ENCODE measurements at regions not wholly inside any gene's neighbourhood (a gene's known extent, or its start where the extent isn't known, plus 50 kb on each side); places are given as distances from the start of the nearest gene placed in this dataset.

GRCh38 chr9:81459591-81459990 lies 229.8 kb downstream of the TLE1 start:
- intact Hi-C loops (cut with micrococcal nuclease; ENCODE audit: unreplicated experiment): no loop called here
- Histone ChIP-seq H3K4me2 (ENCODE audit: control insufficient read depth, insufficient read depth) (no peak overlapping the region), H3K9ac (ENCODE audit: control insufficient read depth, insufficient read depth, low read length) (no peak overlapping the region), H3K79me2 (ENCODE audit: control insufficient read depth, insufficient read depth, low read length) (no peaks in the 10 kb centered on the region), H3K4me3 (no peak overlapping the region), H3K36me3 (ENCODE audit: control insufficient read depth in 2 of 2, insufficient read depth in 2 of 2, low read length in 1 of 2) (no peaks in the 10 kb centered on the region), H4K20me1 (ENCODE audit: control insufficient read depth, insufficient read depth) (no peaks in the 10 kb centered on the region), H3K27ac (ENCODE audit: control insufficient read depth, insufficient read depth) (no peak overlapping the region), H3K4me1 (ENCODE audit: control insufficient read depth, insufficient read depth, low read length) (no peaks in the 10 kb centered on the region), H2AFZ (ENCODE audit: control insufficient read depth, low read depth, low read length) (no peak overlapping the region), H3K27me3 (replicated peaks in 1 of 2; ENCODE audit: control insufficient read depth in 2 of 2, insufficient read depth in 2 of 2, low read length in 1 of 2) (no peaks in the 10 kb centered on the region), H3K9me3 (replicated peaks; ENCODE audit: control insufficient read depth, insufficient read depth, low read length) (no peaks in the 10 kb centered on the region)
- POLR2A ChIA-PET: no interaction called here
- RAD21 ChIA-PET (ENCODE audit: unreplicated experiment): no interaction called here
- SMC1A ChIA-PET (ENCODE audit: uncharacterized antibody, unreplicated experiment): no interaction called here
- CTCF ChIA-PET: no interaction called here
- no TSS peak for BruUV-seq (replicated peaks)
- ATAC-seq (no peak), DNase-seq (ENCODE audit: low read depth, low spot score) (no peak), FAIRE-seq (no peak)
- in situ Hi-C loops (cut with MboI): no loop called here
- no peak for TF ChIP-seq ATF3 (IDR thresholded peaks at IDR 0.05; ENCODE audit: borderline replicate concordance, extremely low read depth, low read depth, low read length)
- TF ChIP-seq CBX5 (IDR thresholded peaks at IDR 0.05; ENCODE audit: low read depth): no peak
- no peak for TF ChIP-seq NFIC (IDR thresholded peaks at IDR 0.05; ENCODE audit: low read depth, low read length)

GRCh38 chr9:81456431-81457006 lies 232.8 kb downstream of the TLE1 start:
- TF ChIP-seq SIN3A (IDR thresholded peaks at IDR 0.05; ENCODE audit: low read depth, low read length) (no peak), RFX5 (IDR thresholded peaks at IDR 0.05; ENCODE audit: low read depth, low read length) (no peak), NFIC (IDR thresholded peaks at IDR 0.05; ENCODE audit: low read depth, low read length) (no peak), TCF12 (IDR thresholded peaks at IDR 0.05; ENCODE audit: low read depth, low read length) (no peak), POU2F2 (IDR thresholded peaks at IDR 0.05; ENCODE audit: borderline replicate concordance, low read depth, low read length) (no peak)
- FAIRE-seq (no peak), DNase-seq (ENCODE audit: low read depth, low spot score) (no peak), ATAC-seq (no peak)
- no peak overlapping the region for H3K4me2 ChIP-seq (ENCODE audit: control insufficient read depth, insufficient read depth)
- RAD21 ChIA-PET (ENCODE audit: unreplicated experiment): no interaction called here
- H3K9ac ChIP-seq (ENCODE audit: control insufficient read depth, insufficient read depth, low read length): no peak overlapping the region
- in situ Hi-C loops (cut with MboI): no loop called here
- 0% methylated on average over 2 of the region's 2 CpGs for WGBS (ENCODE audit: insufficient coverage, insufficient replicate concordance, low lambda C conversion rate, missing lambda C conversion rate)
- no peak overlapping the region for H2AFZ ChIP-seq (ENCODE audit: control insufficient read depth, low read depth, low read length)
- H4K20me1 ChIP-seq (ENCODE audit: control insufficient read depth, insufficient read depth): no peaks in the 10 kb centered on the region
- no peak overlapping the region for H3K27ac ChIP-seq (ENCODE audit: control insufficient read depth, insufficient read depth)
- no peak overlapping the region for H3K4me3 ChIP-seq
- BruUV-seq (replicated peaks): no TSS peak
- intact Hi-C loops (cut with micrococcal nuclease; ENCODE audit: unreplicated experiment): no loop called here
- H3K4me1 ChIP-seq (ENCODE audit: control insufficient read depth, insufficient read depth, low read length): no peaks in the 10 kb centered on the region
- SMC1A ChIA-PET (ENCODE audit: uncharacterized antibody, unreplicated experiment): no interaction called here
- CTCF ChIA-PET: no interaction called here
- POLR2A ChIA-PET: no interaction called here
- H3K27me3 ChIP-seq (replicated peaks in 1 of 2; ENCODE audit: control insufficient read depth in 2 of 2, insufficient read depth in 2 of 2, low read length in 1 of 2): no peaks in the 10 kb centered on the region
- no peaks in the 10 kb centered on the region for H3K36me3 ChIP-seq (ENCODE audit: control insufficient read depth in 2 of 2, insufficient read depth in 2 of 2, low read length in 1 of 2)
- H3K79me2 ChIP-seq (ENCODE audit: control insufficient read depth, insufficient read depth, low read length): no peaks in the 10 kb centered on the region
- no peaks in the 10 kb centered on the region for H3K9me3 ChIP-seq (replicated peaks; ENCODE audit: control insufficient read depth, insufficient read depth, low read length)

Data from GM12878 (cell line).